ENCODE measurements at regions not wholly inside any gene's neighbourhood (a gene's known extent, or its start where the extent isn't known, plus 50 kb on each side); places are given as distances from the start of the nearest gene placed in this dataset.

GRCh38 chr9:81171689-81172088 lies 517.7 kb downstream of the TLE1 start:
- DNase-seq = no peak
- Mint-ChIP-seq H3K4me1 (ENCODE audit: low read depth, unreplicated experiment) (no peaks in the 10 kb centered on the region), H3K36me3 (ENCODE audit: insufficient read depth, unreplicated experiment) (no peaks in the 10 kb centered on the region), H3K4me3 (ENCODE audit: low read depth, unreplicated experiment) (no peak overlapping the region), H3K27ac (ENCODE audit: unreplicated experiment) (no peak overlapping the region), H3K9me3 (ENCODE audit: low read depth, unreplicated experiment) (no peaks in the 10 kb centered on the region), H3K27me3 (ENCODE audit: unreplicated experiment) (no peaks in the 10 kb centered on the region)
- no peak for TF ChIP-seq CTCF (IDR thresholded peaks at IDR 0.05; ENCODE audit: unreplicated experiment)
- BruUV-seq (replicated peaks) = no TSS peak
- CTCF ChIA-PET = interaction anchor here (0.6 kb wide), 1 partner anchor 1524 kb away, joined by 3 read pairs; no protein-coding TSS in a partner anchor
- intact Hi-C loops (cut with micrococcal nuclease; ENCODE audit: unreplicated experiment) = no loop called here

- Mint-ChIP-seq H3K27me3 (ENCODE audit: unreplicated experiment) (no peaks in the 10 kb centered on the region), H3K9me3 (ENCODE audit: low read depth, unreplicated experiment) (peaks cover 3% of the 10 kb centered on the region), H3K27ac (ENCODE audit: unreplicated experiment) (no peak overlapping the region), H3K4me1 (ENCODE audit: low read depth, unreplicated experiment) (no peaks in the 10 kb centered on the region), H3K36me3 (ENCODE audit: insufficient read depth, unreplicated experiment) (no peaks in the 10 kb centered on the region), H3K4me3 (ENCODE audit: low read depth, unreplicated experiment) (no peak overlapping the region)
- CTCF ChIA-PET = no interaction called here
- no peak for DNase-seq
- intact Hi-C loops (cut with micrococcal nuclease; ENCODE audit: unreplicated experiment) = no loop called here
- no TSS peak for BruUV-seq (replicated peaks)
- TF ChIP-seq CTCF (IDR thresholded peaks at IDR 0.05; ENCODE audit: unreplicated experiment) = no peak
These were observed 527.0 kb downstream of the TLE1 start for GRCh38 chr9:81162361-81162760.

- Mint-ChIP-seq H3K4me1 (ENCODE audit: low read depth, unreplicated experiment) (no peaks in the 10 kb centered on the region), H3K4me3 (ENCODE audit: low read depth, unreplicated experiment) (no peak overlapping the region), H3K9me3 (ENCODE audit: low read depth, unreplicated experiment) (no peaks in the 10 kb centered on the region), H3K27me3 (ENCODE audit: unreplicated experiment) (no peaks in the 10 kb centered on the region), H3K27ac (ENCODE audit: unreplicated experiment) (no peak overlapping the region), H3K36me3 (ENCODE audit: insufficient read depth, unreplicated experiment) (no peaks in the 10 kb centered on the region)
- no peak for DNase-seq
- intact Hi-C loops (cut with micrococcal nuclease; ENCODE audit: unreplicated experiment) = no loop called here
- TF ChIP-seq CTCF (IDR thresholded peaks at IDR 0.05; ENCODE audit: unreplicated experiment) = no peak
- BruUV-seq (replicated peaks) = no TSS peak
- CTCF ChIA-PET = no interaction called here
These were observed 533.0 kb downstream of the TLE1 start for GRCh38 chr9:81156381-81156780.

- no peak overlapping the region for H3K4me3 Mint-ChIP-seq (ENCODE audit: low read depth, unreplicated experiment)
- H3K27me3 Mint-ChIP-seq (ENCODE audit: unreplicated experiment) = no peaks in the 10 kb centered on the region
- CTCF ChIA-PET = no interaction called here
- no TSS peak for BruUV-seq (replicated peaks)
- DNase-seq = no peak
- H3K9me3 Mint-ChIP-seq (ENCODE audit: low read depth, unreplicated experiment) = peaks cover 2% of the 10 kb centered on the region
- no peaks in the 10 kb centered on the region for H3K36me3 Mint-ChIP-seq (ENCODE audit: insufficient read depth, unreplicated experiment)
- intact Hi-C loops (cut with micrococcal nuclease; ENCODE audit: unreplicated experiment) = no loop called here
- no peak for TF ChIP-seq CTCF (IDR thresholded peaks at IDR 0.05; ENCODE audit: unreplicated experiment)
- H3K27ac Mint-ChIP-seq (ENCODE audit: unreplicated experiment) = no peak overlapping the region
- H3K4me1 Mint-ChIP-seq (ENCODE audit: low read depth, unreplicated experiment) = peaks cover 8% of the 10 kb centered on the region
These were observed 539.2 kb downstream of the TLE1 start for GRCh38 chr9:81150016-81150625.
